ENCODE measurements at regions not wholly inside any gene's neighbourhood (a gene's known extent, or its start where the extent isn't known, plus 50 kb on each side); places are given as distances from the start of the nearest gene placed in this dataset.

GRCh38 chr18:70429847-70430500 lies 141.1 kb downstream of the SOCS6 start:
- TF ChIP-seq YY1 (IDR thresholded peaks at IDR 0.05; ENCODE audit: insufficient read depth, insufficient read length) (no peak), ZNF274 (IDR thresholded peaks at IDR 0.05; ENCODE audit: low read depth, low read length) (no peak)
